Esophagus squamous epithelium (tissue), 5 donors: ENCODE measurements at regions not wholly inside any gene's neighbourhood (a gene's known extent, or its start where the extent isn't known, plus 50 kb on each side); places are given as distances from the start of the nearest gene placed in this dataset.

Experiments
- DNase-seq: peaks from one replicate; lab custom pipeline; 2025; lab: John Stamatoyannopoulos, UW
- H3K27ac ChIP-seq, 4 donors: fragments of 200-600 bp; sonication (generic); one replicate each; pipeline ENCODE4 v1.5.1; 2016 to 2019; ENCODE audit warnings: mild to moderate bottlenecking in 1 of 4
- H3K27me3 ChIP-seq, 4 donors: fragments of 200-600 bp; sonication (generic); 1 replicate in 3 of 4; 2 replicates in 1 of 4; pipeline versions ENCODE4 v1.5.1 to v1.6.0; 2017 to 2021; ENCODE audit warnings: antibody characterized with exemption in 1 of 4
- H3K36me3 ChIP-seq, 3 donors: fragments of 200-600 bp; sonication (generic); one replicate each; pipeline ENCODE4 v1.5.1; 2016 to 2019
- H3K4me1 ChIP-seq, 3 donors: fragments of 200-600 bp; sonication (generic); one replicate each; pipeline ENCODE4 v1.5.1; 2017 to 2019
- H3K4me3 ChIP-seq, 4 donors: fragments of 200-600 bp; sonication (generic); 1 replicate in 3 of 4; 2 replicates in 1 of 4; pipeline ENCODE4 v1.5.1; 2016 to 2019; ENCODE audit warnings: mild to moderate bottlenecking in 2 of 4, moderate library complexity in 1 of 4
- H3K9me3 ChIP-seq, 3 donors: fragments of 200-600 bp; sonication (generic); one replicate each; pipeline ENCODE4 v1.5.1; 2016 to 2019
- CTCF ChIP-seq, 6 experiments: fragments of 450-650 bp in 4 of 6; fragments of 200-600 bp in 2 of 6; sonication (generic) in 2 of 6; IDR thresholded peaks; one replicate each; pipeline ENCODE4 v1.5.1; 2016 to 2019; ENCODE audit warnings: antibody characterized with exemption in 6 of 6, mild to moderate bottlenecking in 4 of 6, moderate library complexity in 4 of 6
- POLR2A ChIP-seq, 4 donors: fragments of 450-650 bp; IDR thresholded peaks; one replicate each; pipeline ENCODE4 v1.6.1; 2017; ENCODE audit warnings: antibody characterized with exemption in 4 of 4, mild to moderate bottlenecking in 4 of 4, moderate library complexity in 3 of 4
- WGBS, 2 donors: methylation state at CpG; one replicate each; pipeline ENCODE4 v1.1.5; 2018; 5-methylcytosine and 5-hydroxymethylcytosine counted together
- intact Hi-C: fragments of 100-400 bp; cut with DNase I; formaldehyde crosslinking; loops from one replicate; pipeline ENCODE4 v1.15.0; 2022
- donor health status: DM: yes; HTN: yes; CAD: no.

DNA sequence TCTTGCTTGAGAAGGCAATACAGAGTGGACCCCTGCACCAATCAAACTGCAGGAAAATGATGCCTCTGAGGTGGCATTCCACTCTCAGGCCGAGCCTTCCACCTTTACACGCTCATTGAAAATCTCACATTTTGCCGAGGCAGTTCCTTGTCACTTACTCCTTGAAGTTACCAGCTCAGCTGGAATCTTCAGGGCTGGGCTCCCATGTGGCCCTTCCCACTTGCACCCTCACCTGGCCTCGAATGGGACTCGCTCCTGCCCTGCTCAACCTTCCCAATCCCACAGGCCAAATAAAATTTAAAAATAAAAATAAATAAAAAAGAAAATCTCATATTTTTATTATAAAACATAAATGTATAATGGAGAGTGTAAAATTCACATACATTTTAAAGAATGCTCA, 790.7 kb upstream of the COBL start:
- Histone ChIP-seq H3K4me3 (no peak overlapping the region), H3K4me1 (no peaks in the 10 kb centered on the region), H3K9me3 (no peaks in the 10 kb centered on the region), H3K27me3 (no peaks in the 10 kb centered on the region), H3K27ac (no peak overlapping the region), H3K36me3 (no peaks in the 10 kb centered on the region)
- intact Hi-C loops, result no loop called here
- TF ChIP-seq POLR2A (IDR thresholded peaks at IDR 0.05), result no peak
- TF ChIP-seq CTCF (IDR thresholded peaks at IDR 0.05), result no peak
- WGBS, 2 donors, result 62 to 77% methylated on average over 5 of the region's 5 CpGs
- DNase-seq, result no peak

- H3K36me3 ChIP-seq, result no peaks in the 10 kb centered on the region
- intact Hi-C loops, result no loop called here
- no peak overlapping the region for H3K27ac ChIP-seq
- no peak overlapping the region for H3K4me3 ChIP-seq
- H3K4me1 ChIP-seq, result no peaks in the 10 kb centered on the region
- H3K27me3 ChIP-seq, result no peaks in the 10 kb centered on the region
- TF ChIP-seq POLR2A (IDR thresholded peaks at IDR 0.05) (no peak), CTCF (IDR thresholded peaks at IDR 0.05) (no peak)
- no peak for DNase-seq
- H3K9me3 ChIP-seq, result no peaks in the 10 kb centered on the region
- WGBS, 2 donors, result 54 to 67% methylated on average over 1 of the region's 1 CpG
These were observed 779.3 kb upstream of the COBL start for GRCh38 chr7:52095861-52096260.

DNA sequence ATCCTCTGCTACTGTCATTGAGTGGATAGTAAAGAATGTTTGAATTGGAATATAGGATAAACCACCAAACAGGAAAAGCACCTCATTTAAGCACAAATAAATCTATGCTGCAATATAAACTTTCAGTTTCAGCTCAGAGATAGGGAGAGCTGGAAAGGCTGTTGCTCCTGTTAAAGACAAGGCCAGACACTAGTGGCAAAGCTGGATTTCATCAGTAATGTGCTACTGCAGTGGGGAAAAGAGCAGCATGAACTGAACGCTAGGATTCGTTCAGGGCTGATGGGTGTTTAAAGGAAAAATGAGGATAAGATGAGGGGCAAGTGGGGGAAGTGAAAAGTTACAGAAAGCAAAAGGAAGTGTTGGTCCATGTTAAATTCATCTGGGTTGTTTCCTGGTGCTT, 775.4 kb upstream of the COBL start:
- TF ChIP-seq CTCF (IDR thresholded peaks at IDR 0.05) (no peak), POLR2A (IDR thresholded peaks at IDR 0.05) (no peak)
- WGBS, 2 donors, result 59 to 74% methylated on average over 2 of the region's 2 CpGs
- no peak for DNase-seq
- Histone ChIP-seq H3K9me3 (no peaks in the 10 kb centered on the region), H3K27me3 (peaks cover 0 to 7% (median 0%) of the 10 kb centered on the region in 4 donors), H3K36me3 (no peaks in the 10 kb centered on the region), H3K4me3 (no peak overlapping the region), H3K4me1 (no peaks in the 10 kb centered on the region), H3K27ac (no peak overlapping the region)
- intact Hi-C loops, result no loop called here

DNA sequence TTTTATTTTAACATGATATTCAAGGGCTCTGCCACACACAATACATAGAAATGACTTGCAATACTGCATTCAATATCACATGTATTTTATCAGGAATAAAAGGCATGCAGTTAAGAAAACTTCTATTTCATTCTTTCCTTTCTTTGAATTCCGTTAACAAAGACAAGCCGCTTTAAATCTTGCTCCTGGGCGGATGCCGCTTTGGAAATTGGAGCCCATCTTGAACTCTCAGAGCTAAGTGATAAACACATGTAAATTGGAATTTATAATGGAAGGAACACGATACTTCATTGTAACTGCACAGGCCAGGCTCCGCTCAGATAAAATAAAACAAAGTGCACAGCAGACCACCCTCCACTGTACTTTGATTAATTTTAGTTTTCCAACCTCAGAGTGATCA, 774.5 kb upstream of the COBL start:
- WGBS, 2 donors, result 62 to 72% methylated on average over 6 of the region's 6 CpGs
- H3K27ac ChIP-seq, result no peak overlapping the region
- intact Hi-C loops, result no loop called here
- peaks cover 0 to 7% (median 0%) of the 10 kb centered on the region in 4 donors for H3K27me3 ChIP-seq
- no peak for DNase-seq
- H3K4me1 ChIP-seq, result no peaks in the 10 kb centered on the region
- no peaks in the 10 kb centered on the region for H3K9me3 ChIP-seq
- H3K36me3 ChIP-seq, result no peaks in the 10 kb centered on the region
- TF ChIP-seq CTCF (IDR thresholded peaks at IDR 0.05), result no peak
- no peak overlapping the region for H3K4me3 ChIP-seq

DNA sequence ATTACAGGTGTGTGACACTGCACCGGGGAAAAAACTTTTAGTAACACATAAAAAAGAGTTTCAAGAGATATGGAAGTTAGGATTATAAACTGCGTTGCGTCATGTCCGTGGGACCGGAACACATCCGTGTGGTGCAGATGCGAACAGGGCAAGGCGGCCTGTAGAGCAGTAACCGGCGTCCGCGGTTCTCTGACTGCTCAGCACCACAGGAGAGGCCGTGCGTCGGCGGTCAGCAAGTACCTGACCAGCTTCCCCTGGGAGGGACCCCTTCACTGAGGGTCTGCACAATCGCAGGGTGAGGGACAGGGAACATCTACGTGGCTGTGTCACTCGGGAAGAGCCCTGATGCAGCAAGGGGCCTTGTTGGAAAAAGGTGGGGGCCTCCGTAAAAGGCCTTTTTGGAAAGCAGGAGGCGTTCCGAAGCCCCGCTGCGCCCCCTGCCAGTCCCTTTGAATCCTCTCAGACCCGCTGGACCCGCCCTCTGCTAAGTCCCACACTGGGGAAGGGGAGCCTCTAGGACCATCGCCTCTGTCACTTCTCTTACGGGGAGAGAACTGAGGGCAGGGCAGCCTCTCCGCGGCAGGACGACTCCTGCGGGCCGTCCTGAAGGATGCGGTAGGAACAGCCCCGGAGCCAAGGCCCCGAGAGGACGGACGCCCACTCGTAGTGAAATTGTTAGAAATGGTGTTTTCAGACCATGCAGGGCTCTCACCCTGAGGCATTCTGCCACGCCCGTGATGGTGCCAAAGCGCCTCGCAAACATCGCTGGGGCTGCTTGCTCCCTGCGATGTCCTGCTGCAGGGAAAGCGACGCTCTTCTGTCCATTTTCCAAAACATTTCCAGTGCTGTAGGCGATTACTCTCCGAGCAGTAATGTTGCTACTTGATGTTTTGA, 771.6 kb upstream of the COBL start:
- TF ChIP-seq CTCF (IDR thresholded peaks at IDR 0.05) (no peak), POLR2A (IDR thresholded peaks at IDR 0.05) (no peak)
- 29 to 33% methylated on average over 15 to 34 of the region's 49 CpGs for whole genome bisulfite sequencing, 2 donors
- H3K4me1 ChIP-seq, result no peaks in the 10 kb centered on the region
- no peaks in the 10 kb centered on the region for H3K36me3 ChIP-seq
- H3K27me3 ChIP-seq, result peaks cover 0 to 7% (median 0%) of the 10 kb centered on the region in 4 donors
- H3K9me3 ChIP-seq, result no peaks in the 10 kb centered on the region
- peak overlapping the region in 3 of 4 donors; percentile 3 to 44 (median 23) for H3K4me3 ChIP-seq
- H3K27ac ChIP-seq, result no peak overlapping the region
- intact Hi-C loops, result no loop called here
- DNase-seq, result no peak
